ENCODE measurements at regions not wholly inside any gene's neighbourhood (a gene's known extent, or its start where the extent isn't known, plus 50 kb on each side); places are given as distances from the start of the nearest gene placed in this dataset.

GRCh38 chr13:106391271-106391670, 144.2 kb downstream of the EFNB2 start:
- H3K27me3 ChIP-seq, result no peaks in the 10 kb centered on the region
- no peaks in the 10 kb centered on the region for H3K9me3 ChIP-seq
- H3K4me3 ChIP-seq, result no peak overlapping the region
- no peaks in the 10 kb centered on the region for H3K4me1 ChIP-seq
- H3K27ac ChIP-seq, result no peak overlapping the region
- ATAC-seq (no peak), DNase-seq (no peak)
- intact Hi-C loops (cut with DNase I), result no loop called here
- H3K36me3 ChIP-seq (replicated peaks in 1 of 2; ENCODE audit: insufficient read depth in 1 of 2, low read depth in 2 of 2), result no peaks in the 10 kb centered on the region
- WGBS, 2 donors, result 69% methylated on average over 5 of the region's 5 CpGs
- TF ChIP-seq POLR2A (IDR thresholded peaks at IDR 0.05), result no peak

GRCh38 chr13:106390367-106390766, 145.1 kb downstream of the EFNB2 start:
- Histone ChIP-seq H3K36me3 (replicated peaks in 1 of 2; ENCODE audit: insufficient read depth in 1 of 2, low read depth in 2 of 2) (no peaks in the 10 kb centered on the region), H3K4me1 (no peaks in the 10 kb centered on the region), H3K27me3 (no peaks in the 10 kb centered on the region), H3K9me3 (no peaks in the 10 kb centered on the region), H3K4me3 (no peak overlapping the region), H3K27ac (no peak overlapping the region)
- TF ChIP-seq, protein P1, sequence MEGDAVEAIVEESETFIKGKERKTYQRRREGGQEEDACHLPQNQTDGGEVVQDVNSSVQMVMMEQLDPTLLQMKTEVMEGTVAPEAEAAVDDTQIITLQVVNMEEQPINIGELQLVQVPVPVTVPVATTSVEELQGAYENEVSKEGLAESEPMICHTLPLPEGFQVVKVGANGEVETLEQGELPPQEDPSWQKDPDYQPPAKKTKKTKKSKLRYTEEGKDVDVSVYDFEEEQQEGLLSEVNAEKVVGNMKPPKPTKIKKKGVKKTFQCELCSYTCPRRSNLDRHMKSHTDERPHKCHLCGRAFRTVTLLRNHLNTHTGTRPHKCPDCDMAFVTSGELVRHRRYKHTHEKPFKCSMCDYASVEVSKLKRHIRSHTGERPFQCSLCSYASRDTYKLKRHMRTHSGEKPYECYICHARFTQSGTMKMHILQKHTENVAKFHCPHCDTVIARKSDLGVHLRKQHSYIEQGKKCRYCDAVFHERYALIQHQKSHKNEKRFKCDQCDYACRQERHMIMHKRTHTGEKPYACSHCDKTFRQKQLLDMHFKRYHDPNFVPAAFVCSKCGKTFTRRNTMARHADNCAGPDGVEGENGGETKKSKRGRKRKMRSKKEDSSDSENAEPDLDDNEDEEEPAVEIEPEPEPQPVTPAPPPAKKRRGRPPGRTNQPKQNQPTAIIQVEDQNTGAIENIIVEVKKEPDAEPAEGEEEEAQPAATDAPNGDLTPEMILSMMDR (IDR thresholded peaks at IDR 0.05), result no peak
- TF ChIP-seq POLR2A (IDR thresholded peaks at IDR 0.05), result no peak
- ATAC-seq, result no peak
- 13 to 24% methylated on average over 1 of the region's 1 CpG for WGBS, 2 donors
- DNase-seq, result no peak
- intact Hi-C loops (cut with DNase I), result no loop called here

DNA sequence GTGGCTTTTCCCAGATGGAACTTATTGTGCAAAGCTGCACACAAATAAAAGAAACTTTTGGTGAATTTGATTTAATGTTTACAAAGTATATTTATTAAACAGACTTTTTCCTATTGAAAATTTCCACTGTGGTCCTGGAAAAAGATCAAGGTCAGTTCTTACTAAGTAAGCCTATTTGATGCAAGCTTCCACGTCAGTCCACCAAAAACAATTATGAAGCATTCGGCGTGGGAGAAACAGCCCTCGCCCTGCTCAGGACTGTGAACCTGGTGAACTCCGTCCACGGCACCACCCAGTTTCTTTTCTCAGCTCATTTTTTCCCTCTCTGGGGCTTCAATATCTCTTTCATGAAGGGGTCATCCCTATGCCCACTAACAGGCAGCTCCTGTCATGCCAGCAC, 149.8 kb downstream of the EFNB2 start:
- no peak for TF ChIP-seq POLR2A (IDR thresholded peaks at IDR 0.05)
- TF ChIP-seq, protein P1 (IDR thresholded peaks at IDR 0.05), result no peak
- DNase-seq (no peak), ATAC-seq (no peak)
- intact Hi-C loops (cut with DNase I), result no loop called here
- no peak overlapping the region for H3K27ac ChIP-seq
- no peak overlapping the region for H3K4me3 ChIP-seq
- no peaks in the 10 kb centered on the region for H3K27me3 ChIP-seq
- no peaks in the 10 kb centered on the region for H3K4me1 ChIP-seq
- H3K9me3 ChIP-seq, result no peaks in the 10 kb centered on the region
- WGBS, 2 donors, result 69 to 77% methylated on average over 6 of the region's 6 CpGs
- no peaks in the 10 kb centered on the region for H3K36me3 ChIP-seq (replicated peaks in 1 of 2; ENCODE audit: insufficient read depth in 1 of 2, low read depth in 2 of 2)

GRCh38 chr13:106384516-106384915, 150.9 kb downstream of the EFNB2 start:
- Histone ChIP-seq H3K4me1 (no peaks in the 10 kb centered on the region), H3K36me3 (replicated peaks in 1 of 2; ENCODE audit: insufficient read depth in 1 of 2, low read depth in 2 of 2) (no peaks in the 10 kb centered on the region), H3K4me3 (no peak overlapping the region), H3K27me3 (no peaks in the 10 kb centered on the region), H3K27ac (no peak overlapping the region), H3K9me3 (no peaks in the 10 kb centered on the region)
- 76 to 93% methylated on average over 3 to 4 of the region's 4 CpGs for WGBS, 2 donors
- DNase-seq (no peak), ATAC-seq (no peak)
- intact Hi-C loops (cut with DNase I), result no loop called here
- TF ChIP-seq, protein P1 (IDR thresholded peaks at IDR 0.05), result no peak
- TF ChIP-seq POLR2A (IDR thresholded peaks at IDR 0.05), result no peak

DNA sequence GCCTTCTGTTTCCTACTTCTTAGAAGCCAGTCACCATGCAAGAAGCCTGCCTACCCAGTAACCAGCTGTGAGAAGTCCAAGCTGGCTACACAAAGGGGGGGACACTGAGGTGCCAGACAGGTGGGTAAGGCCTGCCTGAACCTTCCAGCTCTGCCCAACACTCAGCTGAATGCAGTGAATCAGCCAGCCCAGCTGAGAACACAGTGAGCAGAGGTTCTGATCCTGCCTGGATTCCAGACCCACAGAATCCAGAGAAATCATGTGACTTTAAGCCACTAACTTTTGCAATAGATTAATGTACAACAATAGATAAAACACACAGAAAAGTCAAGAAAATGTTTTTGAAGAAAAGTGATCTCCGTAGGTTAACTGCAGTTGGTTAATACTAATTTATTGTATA, 151.7 kb downstream of the EFNB2 start:
- Histone ChIP-seq H3K27me3 (no peaks in the 10 kb centered on the region), H3K36me3 (replicated peaks in 1 of 2; ENCODE audit: insufficient read depth in 1 of 2, low read depth in 2 of 2) (no peaks in the 10 kb centered on the region), H3K4me1 (no peaks in the 10 kb centered on the region), H3K9me3 (no peaks in the 10 kb centered on the region), H3K27ac (no peak overlapping the region), H3K4me3 (no peak overlapping the region)
- DNase-seq (no peak), ATAC-seq (no peak)
- intact Hi-C loops (cut with DNase I), result no loop called here
- WGBS, 2 donors, result 94 to 97% methylated on average over 1 of the region's 1 CpG
- TF ChIP-seq, protein P1 (IDR thresholded peaks at IDR 0.05), result no peak
- no peak for TF ChIP-seq POLR2A (IDR thresholded peaks at IDR 0.05)
